ENCODE measurements at regions not wholly inside any gene's neighbourhood (a gene's known extent, or its start where the extent isn't known, plus 50 kb on each side); places are given as distances from the start of the nearest gene placed in this dataset.

DNA sequence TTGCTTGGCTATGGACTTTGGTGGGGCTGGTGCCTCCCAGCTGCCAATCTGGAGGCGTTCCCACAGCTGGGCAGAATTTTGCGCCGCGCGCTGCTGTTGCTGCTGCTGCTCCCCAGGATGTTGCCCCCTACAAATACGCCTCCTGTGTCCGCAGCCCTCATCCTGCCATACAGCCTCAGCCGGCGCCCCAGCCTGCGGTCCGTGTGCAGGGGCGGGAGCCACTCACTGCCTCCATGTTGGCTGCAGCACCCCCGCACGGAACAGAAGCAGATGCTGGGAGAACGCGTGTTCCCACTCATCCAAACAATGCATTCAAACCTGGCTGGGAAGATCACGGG lies 197.7 kb upstream of the MCTP2 start:
- Histone ChIP-seq H3K4me3 (no peak overlapping the region), H3K9me3 (replicated peaks; ENCODE audit: control insufficient read depth, insufficient read depth, low read length) (no peaks in the 10 kb centered on the region), H3K4me1 (ENCODE audit: control insufficient read depth, insufficient read depth, low read length) (no peaks in the 10 kb centered on the region), H3K36me3 (ENCODE audit: control insufficient read depth in 2 of 2, insufficient read depth in 2 of 2, low read length in 1 of 2) (no peaks in the 10 kb centered on the region), H3K27me3 (replicated peaks in 1 of 2; ENCODE audit: control insufficient read depth in 2 of 2, insufficient read depth in 2 of 2, low read length in 1 of 2) (no peaks in the 10 kb centered on the region; a peak in 1 of 4 replicates), H3K9ac (ENCODE audit: control insufficient read depth, insufficient read depth, low read length) (no peak overlapping the region), H4K20me1 (ENCODE audit: control insufficient read depth, insufficient read depth) (no peaks in the 10 kb centered on the region), H2AFZ (ENCODE audit: control insufficient read depth, low read depth, low read length) (no peak overlapping the region), H3K27ac (ENCODE audit: control insufficient read depth, insufficient read depth) (no peak overlapping the region), H3K4me2 (ENCODE audit: control insufficient read depth, insufficient read depth) (no peak overlapping the region), H3K79me2 (ENCODE audit: control insufficient read depth, insufficient read depth, low read length) (no peaks in the 10 kb centered on the region)
- ChIA-PET SMC1A (ENCODE audit: uncharacterized antibody, unreplicated experiment) (interaction anchor here (0.7 kb wide), 1 partner anchor 101 kb away, joined by 3 read pairs; no protein-coding TSS in a partner anchor), RAD21 (ENCODE audit: unreplicated experiment) (no interaction called here), POLR2A (no interaction called here), CTCF (interaction anchor here (1.1 kb wide), 1 partner anchor 9 kb away, joined by 3 read pairs; no protein-coding TSS in a partner anchor)
- in situ Hi-C loops (cut with MboI) (no loop called here), intact Hi-C loops (cut with micrococcal nuclease; ENCODE audit: unreplicated experiment) (no loop called here)
- no TSS peak for BruUV-seq (replicated peaks)
- WGBS (ENCODE audit: insufficient coverage, insufficient replicate concordance, low lambda C conversion rate, missing lambda C conversion rate) = 64% methylated on average over 17 of the region's 17 CpGs
- DNase-seq (ENCODE audit: low read depth, low spot score) (no peak), FAIRE-seq (no peak), ATAC-seq (no peak)
- TF ChIP-seq SRF (IDR thresholded peaks at IDR 0.05; ENCODE audit: low read depth in 2 of 2, low read length in 2 of 2) (no peak), FOXK2 (IDR thresholded peaks at IDR 0.05) (no peak), CBFB (IDR thresholded peaks at IDR 0.05; ENCODE audit: low read depth) (no peak), CBX3 (IDR thresholded peaks at IDR 0.05; ENCODE audit: borderline replicate concordance, low read depth) (no peak), RAD51 (IDR thresholded peaks at IDR 0.05) (no peak), PML (IDR thresholded peaks at IDR 0.05; ENCODE audit: low read length) (no peak), SREBF1 (IDR thresholded peaks at IDR 0.05; ENCODE audit: low read length) (no peak)
- TF ChIP-seq, protein P1, sequence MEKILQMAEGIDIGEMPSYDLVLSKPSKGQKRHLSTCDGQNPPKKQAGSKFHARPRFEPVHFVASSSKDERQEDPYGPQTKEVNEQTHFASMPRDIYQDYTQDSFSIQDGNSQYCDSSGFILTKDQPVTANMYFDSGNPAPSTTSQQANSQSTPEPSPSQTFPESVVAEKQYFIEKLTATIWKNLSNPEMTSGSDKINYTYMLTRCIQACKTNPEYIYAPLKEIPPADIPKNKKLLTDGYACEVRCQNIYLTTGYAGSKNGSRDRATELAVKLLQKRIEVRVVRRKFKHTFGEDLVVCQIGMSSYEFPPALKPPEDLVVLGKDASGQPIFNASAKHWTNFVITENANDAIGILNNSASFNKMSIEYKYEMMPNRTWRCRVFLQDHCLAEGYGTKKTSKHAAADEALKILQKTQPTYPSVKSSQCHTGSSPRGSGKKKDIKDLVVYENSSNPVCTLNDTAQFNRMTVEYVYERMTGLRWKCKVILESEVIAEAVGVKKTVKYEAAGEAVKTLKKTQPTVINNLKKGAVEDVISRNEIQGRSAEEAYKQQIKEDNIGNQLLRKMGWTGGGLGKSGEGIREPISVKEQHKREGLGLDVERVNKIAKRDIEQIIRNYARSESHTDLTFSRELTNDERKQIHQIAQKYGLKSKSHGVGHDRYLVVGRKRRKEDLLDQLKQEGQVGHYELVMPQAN (conservative IDR thresholded peaks at IDR 0.05) = no peak
- TF ChIP-seq, protein P2, sequence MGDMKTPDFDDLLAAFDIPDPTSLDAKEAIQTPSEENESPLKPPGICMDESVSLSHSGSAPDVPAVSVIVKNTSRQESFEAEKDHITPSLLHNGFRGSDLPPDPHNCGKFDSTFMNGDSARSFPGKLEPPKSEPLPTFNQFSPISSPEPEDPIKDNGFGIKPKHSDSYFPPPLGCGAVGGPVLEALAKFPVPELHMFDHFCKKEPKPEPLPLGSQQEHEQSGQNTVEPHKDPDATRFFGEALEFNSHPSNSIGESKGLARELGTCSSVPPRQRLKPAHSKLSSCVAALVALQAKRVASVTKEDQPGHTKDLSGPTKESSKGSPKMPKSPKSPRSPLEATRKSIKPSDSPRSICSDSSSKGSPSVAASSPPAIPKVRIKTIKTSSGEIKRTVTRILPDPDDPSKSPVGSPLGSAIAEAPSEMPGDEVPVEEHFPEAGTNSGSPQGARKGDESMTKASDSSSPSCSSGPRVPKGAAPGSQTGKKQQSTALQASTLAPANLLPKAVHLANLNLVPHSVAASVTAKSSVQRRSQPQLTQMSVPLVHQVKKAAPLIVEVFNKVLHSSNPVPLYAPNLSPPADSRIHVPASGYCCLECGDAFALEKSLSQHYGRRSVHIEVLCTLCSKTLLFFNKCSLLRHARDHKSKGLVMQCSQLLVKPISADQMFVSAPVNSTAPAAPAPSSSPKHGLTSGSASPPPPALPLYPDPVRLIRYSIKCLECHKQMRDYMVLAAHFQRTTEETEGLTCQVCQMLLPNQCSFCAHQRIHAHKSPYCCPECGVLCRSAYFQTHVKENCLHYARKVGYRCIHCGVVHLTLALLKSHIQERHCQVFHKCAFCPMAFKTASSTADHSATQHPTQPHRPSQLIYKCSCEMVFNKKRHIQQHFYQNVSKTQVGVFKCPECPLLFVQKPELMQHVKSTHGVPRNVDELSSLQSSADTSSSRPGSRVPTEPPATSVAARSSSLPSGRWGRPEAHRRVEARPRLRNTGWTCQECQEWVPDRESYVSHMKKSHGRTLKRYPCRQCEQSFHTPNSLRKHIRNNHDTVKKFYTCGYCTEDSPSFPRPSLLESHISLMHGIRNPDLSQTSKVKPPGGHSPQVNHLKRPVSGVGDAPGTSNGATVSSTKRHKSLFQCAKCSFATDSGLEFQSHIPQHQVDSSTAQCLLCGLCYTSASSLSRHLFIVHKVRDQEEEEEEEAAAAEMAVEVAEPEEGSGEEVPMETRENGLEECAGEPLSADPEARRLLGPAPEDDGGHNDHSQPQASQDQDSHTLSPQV (IDR thresholded peaks at IDR 0.05) = no peak

Measured in GM12878 (cell line).